GM18498 (cell line): ENCODE measurements at regions not wholly inside any gene's neighbourhood (a gene's known extent, or its start where the extent isn't known, plus 50 kb on each side); places are given as distances from the start of the nearest gene placed in this dataset.
A peak's percentile ranks its signal among the peaks of the same experiment; 100 is the strongest.

ENCODE experiments used
- ATAC-seq: cut with Tn5 transposase; IDR thresholded peaks from one replicate; pipeline ENCODE4 v1.9.1; 2021; ENCODE audit warnings: mild to moderate bottlenecking, moderate library complexity; ENCODE audit not compliant: unreplicated experiment

GRCh38 chr13:21998279-21998990, 327.6 kb downstream of the FGF9 start:
- no peak for ATAC-seq

- no peak for ATAC-seq
These were observed 328.8 kb downstream of the FGF9 start for GRCh38 chr13:21999666-22000065.

- no peak for ATAC-seq
These were observed 329.3 kb downstream of the FGF9 start for GRCh38 chr13:22000191-22000590.

- ATAC-seq: no peak
These were observed 330.5 kb downstream of the FGF9 start for GRCh38 chr13:22001336-22001735.

GRCh38 chr13:22002893-22003292, 332.0 kb downstream of the FGF9 start:
- no peak for ATAC-seq

GRCh38 chr13:22009500-22009899, 338.6 kb downstream of the FGF9 start:
- ATAC-seq: no peak

- no peak for ATAC-seq
These were observed 339.1 kb downstream of the FGF9 start for GRCh38 chr13:22009937-22010336.

GRCh38 chr13:22012686-22013085, 341.8 kb downstream of the FGF9 start:
- no peak for ATAC-seq

- no peak for ATAC-seq
These were observed 343.6 kb downstream of the FGF9 start for GRCh38 chr13:22014469-22014868.

GRCh38 chr13:22017226-22017625, 346.4 kb downstream of the FGF9 start:
- ATAC-seq: peak; percentile 95

- ATAC-seq: no peak
These were observed 347.4 kb downstream of the FGF9 start for GRCh38 chr13:22018076-22018835.

- no peak for ATAC-seq
These were observed 347.9 kb downstream of the FGF9 start for GRCh38 chr13:22018836-22019210.

GRCh38 chr13:22024381-22024994, 353.6 kb downstream of the FGF9 start:
- no peak for ATAC-seq

- ATAC-seq: no peak
These were observed 356.7 kb downstream of the FGF9 start for GRCh38 chr13:22027566-22027965.

GRCh38 chr13:22028831-22029230, 358.0 kb downstream of the FGF9 start:
- ATAC-seq: no peak

- ATAC-seq: no peak
These were observed 359.4 kb downstream of the FGF9 start for GRCh38 chr13:22030321-22030720.

- no peak for ATAC-seq
These were observed 360.9 kb downstream of the FGF9 start for GRCh38 chr13:22031702-22032286.

GRCh38 chr13:22032905-22033304, 362.0 kb downstream of the FGF9 start:
- ATAC-seq: no peak

GRCh38 chr13:22039961-22040360, 369.1 kb downstream of the FGF9 start:
- no peak for ATAC-seq

- no peak for ATAC-seq
These were observed 370.0 kb downstream of the FGF9 start for GRCh38 chr13:22040810-22041364.

- ATAC-seq: no peak
These were observed 370.9 kb downstream of the FGF9 start for GRCh38 chr13:22041741-22042140.
